ENCODE measurements at regions not wholly inside any gene's neighbourhood (a gene's known extent, or its start where the extent isn't known, plus 50 kb on each side); places are given as distances from the start of the nearest gene placed in this dataset.

- no peak for TF ChIP-seq POLR2AphosphoS5 (IDR thresholded peaks at IDR 0.05)
- no peak for TF ChIP-seq POLR2A (IDR thresholded peaks at IDR 0.05)
- no peak for TF ChIP-seq CTCF (IDR thresholded peaks at IDR 0.05 in 8 of 11, conservative IDR thresholded peaks at IDR 0.05 in 3 of 11)
- intact Hi-C loops (cut with DNase I; ENCODE audit: low total_unique reads), result no loop called here
- WGBS, 5 donors, result 77 to 92% (median 88%) methylated on average over 5 to 15 of the region's 15 CpGs
- Histone ChIP-seq H3K27me3 (replicated peaks in 1 of 7) (no peaks in the 10 kb centered on the region), H3K27ac (peak overlapping the region in 2 of 8 donors; percentile 18 to 30), H3K36me3 (no peaks in the 10 kb centered on the region), H3K4me1 (no peaks in the 10 kb centered on the region), H3K9me3 (no peaks in the 10 kb centered on the region), H3K4me3 (no peak overlapping the region)
- DNase-seq, result no peak
Measured at GRCh38 chr6:159455700-159456274, 237.3 kb downstream of the SOD2 start.

GRCh38 chr6:159450815-159451465, 242.1 kb downstream of the SOD2 start:
- no peaks in the 10 kb centered on the region for H3K9me3 ChIP-seq
- intact Hi-C loops (cut with DNase I; ENCODE audit: low total_unique reads), result no loop called here
- DNase-seq, result no peak
- WGBS, 5 donors, result 49 to 82% (median 69%) methylated on average over 3 of the region's 3 CpGs
- TF ChIP-seq POLR2A (IDR thresholded peaks at IDR 0.05), result no peak
- no peak for TF ChIP-seq CTCF (IDR thresholded peaks at IDR 0.05 in 8 of 11, conservative IDR thresholded peaks at IDR 0.05 in 3 of 11)
- no peak for TF ChIP-seq POLR2AphosphoS5 (IDR thresholded peaks at IDR 0.05)
- peaks cover 0 to 9% (median 0%) of the 10 kb centered on the region in 7 donors for H3K27me3 ChIP-seq (replicated peaks in 1 of 7)
- no peaks in the 10 kb centered on the region for H3K36me3 ChIP-seq
- H3K4me1 ChIP-seq, result no peaks in the 10 kb centered on the region
- no peak overlapping the region for H3K27ac ChIP-seq
- no peak overlapping the region for H3K4me3 ChIP-seq

GRCh38 chr6:159446340-159446739, 246.7 kb downstream of the SOD2 start:
- 69 to 83% (median 81%) methylated on average over 6 of the region's 6 CpGs for WGBS, 5 donors
- TF ChIP-seq CTCF (IDR thresholded peaks at IDR 0.05 in 8 of 11, conservative IDR thresholded peaks at IDR 0.05 in 3 of 11) (no peak), POLR2AphosphoS5 (IDR thresholded peaks at IDR 0.05) (no peak), POLR2A (IDR thresholded peaks at IDR 0.05) (no peak)
- no peaks in the 10 kb centered on the region for H3K4me1 ChIP-seq
- peaks cover 0 to 30% (median 0%) of the 10 kb centered on the region in 7 donors for H3K27me3 ChIP-seq (replicated peaks in 1 of 7)
- intact Hi-C loops (cut with DNase I; ENCODE audit: low total_unique reads), result no loop called here
- H3K4me3 ChIP-seq, result no peak overlapping the region
- DNase-seq, result no peak
- H3K9me3 ChIP-seq, result no peaks in the 10 kb centered on the region
- H3K36me3 ChIP-seq, result no peaks in the 10 kb centered on the region
- H3K27ac ChIP-seq, result no peak overlapping the region

- no peaks in the 10 kb centered on the region for H3K4me1 ChIP-seq
- no peaks in the 10 kb centered on the region for H3K9me3 ChIP-seq
- TF ChIP-seq POLR2AphosphoS5 (IDR thresholded peaks at IDR 0.05) (no peak), POLR2A (IDR thresholded peaks at IDR 0.05) (no peak), CTCF (IDR thresholded peaks at IDR 0.05 in 8 of 11, conservative IDR thresholded peaks at IDR 0.05 in 3 of 11) (no peak)
- H3K27ac ChIP-seq, result no peak overlapping the region
- H3K36me3 ChIP-seq, result no peaks in the 10 kb centered on the region
- intact Hi-C loops (cut with DNase I; ENCODE audit: low total_unique reads), result no loop called here
- DNase-seq, result no peak
- no peak overlapping the region for H3K4me3 ChIP-seq
- H3K27me3 ChIP-seq (replicated peaks in 1 of 7), result peaks cover 0 to 30% (median 0%) of the 10 kb centered on the region in 7 donors
- 77 to 85% (median 85%) methylated on average over 4 of the region's 4 CpGs for whole genome bisulfite sequencing, 5 donors
Measured at GRCh38 chr6:159445351-159445750, 247.7 kb downstream of the SOD2 start.

Measured in spleen (tissue), 11 donors.